RWPE1 (cell line): ENCODE measurements at regions not wholly inside any gene's neighbourhood (a gene's known extent, or its start where the extent isn't known, plus 50 kb on each side); places are given as distances from the start of the nearest gene placed in this dataset.

Experiments used
- CTCF ChIA-PET: fragments of 350-600 bp; sonication (Branson Sonifier 250); formaldehyde crosslinking; extraction: SDS; loops from one replicate; lab custom pipeline; 2021; lab: Yijun Ruan, JAX
- POLR2A ChIA-PET: fragments of 400-600 bp; formaldehyde crosslinking; extraction: SDS; loops from one replicate; lab custom pipeline; 2020; ENCODE audit warnings: antibody characterized with exemption; ENCODE audit not compliant: low non-redundant PET; lab: Yijun Ruan, JAX
- DNase-seq: peaks from one replicate; pipeline ENCODE4 v3.0.0; 2012; ENCODE audit warnings: low spot score
- H3K27ac ChIP-seq: fragments of 450-650 bp; 2 replicates; pipeline ENCODE4 v1.5.1; 2017
- CTCF ChIP-seq: fragments of 450-650 bp; conservative IDR thresholded peaks from 2 replicates; pipeline ENCODE4 v1.5.1; 2017; ENCODE audit warnings: low read depth, mild to moderate bottlenecking

DNA sequence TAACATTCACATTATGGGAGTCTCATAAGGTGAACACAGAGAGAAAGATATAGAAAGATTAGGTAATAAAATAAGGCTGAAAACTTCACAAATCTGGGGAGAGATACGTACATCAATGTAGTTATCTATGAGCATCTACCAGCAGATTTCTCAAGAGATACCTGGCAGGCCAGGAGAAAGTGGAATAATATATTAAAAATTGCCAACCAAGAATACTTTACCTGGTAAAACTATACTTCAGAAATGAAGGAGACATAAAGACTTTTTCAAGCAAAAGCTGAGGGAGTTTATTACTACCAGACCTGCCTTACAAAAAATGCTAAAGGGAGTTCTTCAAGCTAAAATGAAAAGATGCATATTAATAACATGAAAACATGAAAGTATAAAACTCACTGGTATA, 78.8 kb upstream of the COMTD1 start:
- CTCF ChIA-PET: interaction anchor here (0.6 to 0.8 kb wide), 2 partner anchors 42 to 81 kb away, joined by 4 read pairs; no protein-coding TSS in a partner anchor

DNA sequence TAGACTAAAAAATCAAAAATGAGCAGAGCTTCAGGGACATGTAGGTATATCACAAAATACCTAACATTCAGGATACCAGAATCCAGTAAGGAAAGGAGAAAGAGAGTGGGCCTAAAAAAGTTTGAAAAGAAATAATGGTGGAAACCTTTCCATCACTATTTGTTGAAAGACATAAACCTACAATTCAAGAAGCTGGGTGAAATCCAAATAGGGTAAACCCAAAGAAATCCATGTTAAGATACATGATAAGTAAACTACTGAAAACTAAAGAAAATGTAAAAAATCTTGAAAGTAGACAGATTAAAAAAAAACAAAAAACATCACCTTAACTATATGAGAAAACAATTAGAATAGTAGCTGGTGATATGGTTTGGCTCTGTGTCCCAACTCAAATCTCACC, 76.7 kb upstream of the COMTD1 start:
- POLR2A ChIA-PET: no interaction called here
- DNase-seq: no peak
- H3K27ac ChIP-seq: no peak overlapping the region
- TF ChIP-seq CTCF: no peak
- CTCF ChIA-PET: interaction anchor here (1.1 kb wide), 1 partner anchor 83 kb away, joined by 3 read pairs; no protein-coding TSS in a partner anchor

More for the DNA sequence above, 78.8 kb upstream of the COMTD1 start:
- H3K27ac ChIP-seq: no peak overlapping the region
- no peak for TF ChIP-seq CTCF
- POLR2A ChIA-PET: no interaction called here
- DNase-seq: no peak

- DNase-seq: no peak
- POLR2A ChIA-PET: no interaction called here
- no peak overlapping the region for H3K27ac ChIP-seq
- CTCF ChIA-PET: no interaction called here
- TF ChIP-seq CTCF: no peak
Measured at GRCh38 chr10:75305675-75306074, 69.9 kb upstream of the COMTD1 start.

- ChIA-PET POLR2A (no interaction called here), CTCF (interaction anchor here (0.6 kb wide), 1 partner anchor 91 kb away, joined by 4 read pairs; no protein-coding TSS in a partner anchor)
- H3K27ac ChIP-seq: no peak overlapping the region
- no peak for DNase-seq
- TF ChIP-seq CTCF: no peak
Measured at GRCh38 chr10:75304741-75305390, 69.1 kb upstream of the COMTD1 start.

DNA sequence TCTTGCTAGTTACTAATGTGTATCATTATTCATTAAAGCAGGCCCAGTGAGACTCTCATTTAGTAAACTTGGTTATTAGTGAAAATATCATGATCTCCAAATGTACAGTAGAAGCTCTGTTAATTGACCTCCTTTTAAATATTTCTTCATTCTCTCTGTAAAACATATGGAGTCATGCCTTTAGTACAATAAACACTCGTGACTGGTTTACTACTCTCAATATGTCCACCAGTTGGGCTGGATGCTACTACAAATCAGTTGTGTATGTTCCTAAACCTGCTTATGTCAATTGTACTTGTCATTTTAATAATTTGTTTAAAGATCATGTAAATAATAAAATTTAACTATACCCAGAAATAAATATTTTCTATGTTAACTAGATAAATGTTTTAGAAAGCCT, 68.6 kb upstream of the COMTD1 start:
- CTCF ChIA-PET: interaction anchor here (0.6 kb wide), 1 partner anchor 92 kb away, joined by 4 read pairs; no protein-coding TSS in a partner anchor
- H3K27ac ChIP-seq: no peak overlapping the region
- TF ChIP-seq CTCF: no peak
- POLR2A ChIA-PET: no interaction called here
- DNase-seq: no peak

- POLR2A ChIA-PET: no interaction called here
- DNase-seq: no peak
Measured at GRCh38 chr10:75303045-75303777, 67.5 kb upstream of the COMTD1 start.

More at GRCh38 chr10:75303045-75303777, 67.5 kb upstream of the COMTD1 start:
- no peak for TF ChIP-seq CTCF
- no peak overlapping the region for H3K27ac ChIP-seq
- CTCF ChIA-PET: no interaction called here
